Activated CD4-positive, alpha-beta T cell treated with anti-CD3 and anti-CD28 coated beads for 36 hours (primary cell): ENCODE measurements at regions not wholly inside any gene's neighbourhood (a gene's known extent, or its start where the extent isn't known, plus 50 kb on each side); places are given as distances from the start of the nearest gene placed in this dataset.
"Not testable (repeated sequence)": the region's sequence is repeated elsewhere in the genome, so short reads cannot be mapped to it uniquely, and the experiment has no call there.

ENCODE experiments used
- ATAC-seq: fragments of 200-7000 bp; cut with Tn5 transposase; one replicate; pipeline ENCODE4 v1.10.0; 2021; ENCODE audit warnings: mild to moderate bottlenecking, moderate library complexity
- CTCF ChIA-PET: fragments of 350-600 bp; sonication (Branson Sonifier 250); formaldehyde crosslinking; loops from one replicate; lab custom pipeline; 2021; ENCODE audit warnings: antibody characterized with exemption; lab: Charles Lee
- POLR2A ChIA-PET: fragments of 350-600 bp; sonication (Branson Sonifier 250); formaldehyde crosslinking; loops from one replicate; lab custom pipeline; 2021; ENCODE audit warnings: antibody characterized with exemption, inconsistent platforms; lab: Charles Lee
- DNase-seq: peaks from one replicate; pipeline ENCODE4 v3.0.0-alpha.2; 2020
- H3K27ac Mint-ChIP-seq: one replicate; pipeline ENCODE4 v1.8.0; 2021; ENCODE audit warnings: mixed read lengths
- H3K27me3 Mint-ChIP-seq: one replicate; pipeline ENCODE4 v1.8.0; 2021; ENCODE audit warnings: mixed read lengths
- H3K36me3 Mint-ChIP-seq: one replicate; pipeline ENCODE4 v1.8.0; 2021; ENCODE audit warnings: low read depth, mixed read lengths
- H3K4me1 Mint-ChIP-seq: one replicate; pipeline ENCODE4 v1.8.0; 2021; ENCODE audit warnings: mixed read lengths
- H3K4me3 Mint-ChIP-seq: one replicate; pipeline ENCODE4 v1.8.0; 2021; ENCODE audit warnings: mild to moderate bottlenecking, moderate library complexity, mixed read lengths
- H3K9me3 Mint-ChIP-seq: one replicate; pipeline ENCODE4 v1.8.0; 2021; ENCODE audit warnings: low read depth, mixed read lengths
- intact Hi-C, 2 experiments: fragments of 100-400 bp; cut with DNase I in 1 of 2; cut with micrococcal nuclease in 1 of 2; formaldehyde crosslinking; loops; one replicate each; pipeline versions ENCODE4 v1.14.2 to v1.15.1; 2022 to 2024; cut with DNase I, micrococcal nuclease

- DNase-seq: no peak
- peaks cover 2% of the 10 kb centered on the region for H3K27me3 Mint-ChIP-seq
- H3K36me3 Mint-ChIP-seq: no peaks in the 10 kb centered on the region
- H3K4me1 Mint-ChIP-seq: no peaks in the 10 kb centered on the region
- no peaks in the 10 kb centered on the region for H3K9me3 Mint-ChIP-seq
- no peak for ATAC-seq
- intact Hi-C loops: no loop called here
- CTCF ChIA-PET: interaction anchor here (0.6 kb wide), 1 partner anchor 141 kb away, joined by 3 read pairs; no protein-coding TSS in a partner anchor
- no peak overlapping the region for H3K4me3 Mint-ChIP-seq
- POLR2A ChIA-PET: no interaction called here
- no peak overlapping the region for H3K27ac Mint-ChIP-seq
These were observed 427.7 kb downstream of the METTL4 start for GRCh38 chr18:2143636-2144035.

GRCh38 chr18:2144811-2145210, 426.5 kb downstream of the METTL4 start:
- no peaks in the 10 kb centered on the region for H3K4me1 Mint-ChIP-seq
- DNase-seq (no peak), ATAC-seq (no peak)
- H3K4me3 Mint-ChIP-seq: no peak overlapping the region
- no peaks in the 10 kb centered on the region for H3K9me3 Mint-ChIP-seq
- CTCF ChIA-PET: no interaction called here
- no peak overlapping the region for H3K27ac Mint-ChIP-seq
- intact Hi-C loops: no loop called here
- H3K36me3 Mint-ChIP-seq: no peaks in the 10 kb centered on the region
- no peaks in the 10 kb centered on the region for H3K27me3 Mint-ChIP-seq
- POLR2A ChIA-PET: no interaction called here

DNA sequence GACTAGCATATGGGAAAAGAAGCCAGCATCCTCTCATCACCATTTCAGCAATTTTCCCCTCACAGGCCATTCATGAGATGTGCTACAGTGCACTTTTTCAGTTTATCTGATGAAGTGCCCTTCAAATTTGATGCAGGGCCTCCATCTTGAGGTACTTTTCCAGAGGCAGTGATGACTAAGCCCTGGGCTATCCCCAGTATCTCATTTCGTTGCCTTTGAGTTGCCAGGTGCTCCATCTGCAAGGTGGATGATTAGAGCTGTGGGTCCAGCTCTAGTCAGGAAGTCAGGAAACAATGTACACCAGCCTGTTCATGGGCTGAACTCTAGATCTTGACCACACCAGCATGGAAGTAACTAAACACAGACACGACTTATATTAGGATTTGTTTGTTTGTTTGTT, 425.2 kb downstream of the METTL4 start:
- no peaks in the 10 kb centered on the region for H3K36me3 Mint-ChIP-seq
- intact Hi-C loops: no loop called here
- no peaks in the 10 kb centered on the region for H3K4me1 Mint-ChIP-seq
- ChIA-PET POLR2A (no interaction called here), CTCF (no interaction called here)
- ATAC-seq: no peak
- no peaks in the 10 kb centered on the region for H3K27me3 Mint-ChIP-seq
- no peak for DNase-seq
- no peak overlapping the region for H3K27ac Mint-ChIP-seq
- H3K4me3 Mint-ChIP-seq: no peak overlapping the region
- H3K9me3 Mint-ChIP-seq: no peaks in the 10 kb centered on the region

GRCh38 chr18:2146754-2147153, 424.6 kb downstream of the METTL4 start:
- intact Hi-C loops: no loop called here
- no peak overlapping the region for H3K4me3 Mint-ChIP-seq
- no peaks in the 10 kb centered on the region for H3K4me1 Mint-ChIP-seq
- ATAC-seq (no peak), DNase-seq (no peak)
- CTCF ChIA-PET: no interaction called here
- POLR2A ChIA-PET: no interaction called here
- H3K36me3 Mint-ChIP-seq: no peaks in the 10 kb centered on the region
- no peaks in the 10 kb centered on the region for H3K27me3 Mint-ChIP-seq
- no peak overlapping the region for H3K27ac Mint-ChIP-seq
- no peaks in the 10 kb centered on the region for H3K9me3 Mint-ChIP-seq

DNA sequence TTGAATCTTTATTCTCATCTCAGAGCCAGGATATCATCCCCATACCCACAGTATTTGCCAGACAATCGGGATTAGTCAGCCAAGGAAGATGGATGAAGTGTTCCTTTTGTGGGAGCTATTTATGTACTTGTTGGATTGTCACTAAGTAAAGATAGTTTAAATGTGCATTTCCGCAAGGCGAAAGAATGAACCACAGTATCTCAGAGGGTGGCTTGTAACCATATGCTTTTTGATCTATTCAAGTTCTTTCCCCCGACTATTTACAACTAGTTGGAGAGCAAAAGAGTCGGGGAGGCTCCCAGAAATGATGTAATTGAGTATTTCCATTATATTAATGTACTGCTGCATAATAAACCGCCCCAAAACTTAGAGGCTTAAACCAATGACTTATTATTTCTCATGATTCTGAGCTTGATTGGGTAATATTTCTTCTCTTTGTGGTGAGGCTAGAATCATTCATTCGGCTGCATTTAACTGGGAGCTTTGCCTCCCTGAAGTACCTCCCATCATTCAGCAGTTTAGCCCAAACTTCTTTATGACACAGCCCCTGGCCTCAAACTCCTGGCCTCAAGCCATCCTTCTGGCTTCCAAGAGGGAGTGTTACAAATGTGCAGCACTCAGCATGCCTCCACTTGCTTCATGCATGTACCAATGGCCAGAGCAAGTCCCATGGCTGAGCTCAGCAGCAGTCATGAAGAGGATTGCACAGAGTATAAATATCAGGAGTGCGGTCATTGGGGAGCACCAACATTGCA, 423.7 kb downstream of the METTL4 start:
- POLR2A ChIA-PET: no interaction called here
- Mint-ChIP-seq H3K9me3 (no peaks in the 10 kb centered on the region), H3K4me1 (no peaks in the 10 kb centered on the region), H3K4me3 (no peak overlapping the region), H3K36me3 (no peaks in the 10 kb centered on the region), H3K27ac (no peak overlapping the region), H3K27me3 (no peaks in the 10 kb centered on the region)
- CTCF ChIA-PET: interaction anchor here (0.6 to 0.7 kb wide), 2 partner anchors 119 to 1505 kb away, joined by 3 read pairs; no protein-coding TSS in a partner anchor
- intact Hi-C loops: no loop called here
- DNase-seq: no peak
- ATAC-seq: no peak

GRCh38 chr18:2148823-2149222, 422.5 kb downstream of the METTL4 start:
- ATAC-seq (no peak), DNase-seq (no peak)
- Mint-ChIP-seq H3K27me3 (no peaks in the 10 kb centered on the region), H3K4me3 (no peak overlapping the region), H3K4me1 (no peaks in the 10 kb centered on the region), H3K9me3 (no peaks in the 10 kb centered on the region), H3K36me3 (no peaks in the 10 kb centered on the region), H3K27ac (no peak overlapping the region)
- intact Hi-C loops: no loop called here
- ChIA-PET POLR2A (no interaction called here), CTCF (interaction anchor here (0.7 kb wide), 1 partner anchor 1506 kb away, joined by 3 read pairs; no protein-coding TSS in a partner anchor)

GRCh38 chr18:2150566-2150965, 420.7 kb downstream of the METTL4 start:
- POLR2A ChIA-PET: no interaction called here
- H3K4me1 Mint-ChIP-seq: no peaks in the 10 kb centered on the region
- H3K27ac Mint-ChIP-seq: no peak overlapping the region
- H3K36me3 Mint-ChIP-seq: no peaks in the 10 kb centered on the region
- intact Hi-C loops: no loop called here
- no peaks in the 10 kb centered on the region for H3K9me3 Mint-ChIP-seq
- ATAC-seq (no peak), DNase-seq (no peak)
- no peaks in the 10 kb centered on the region for H3K27me3 Mint-ChIP-seq
- CTCF ChIA-PET: no interaction called here
- no peak overlapping the region for H3K4me3 Mint-ChIP-seq

DNA sequence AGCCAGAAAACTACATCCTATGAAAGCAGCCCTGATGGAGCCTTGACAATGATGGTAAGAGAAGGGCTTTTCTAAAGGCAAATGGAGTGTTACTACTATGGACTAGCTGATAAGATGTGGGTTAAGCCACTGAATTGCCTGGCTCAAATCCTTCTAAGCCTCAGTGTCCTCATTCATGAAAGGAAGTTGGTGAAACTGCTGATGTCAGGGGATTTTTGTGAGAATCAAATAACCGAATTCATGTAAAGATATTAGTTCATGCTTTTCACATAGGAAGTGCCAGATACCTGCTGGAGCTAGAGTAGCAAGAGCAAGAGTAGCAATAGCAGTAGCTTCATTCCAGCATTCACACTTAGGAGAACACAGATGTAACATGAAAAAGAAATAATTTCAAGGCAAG, 417.0 kb downstream of the METTL4 start:
- DNase-seq: no peak
- H3K4me1 Mint-ChIP-seq: no peaks in the 10 kb centered on the region
- ChIA-PET CTCF (no interaction called here), POLR2A (no interaction called here)
- no peak overlapping the region for H3K27ac Mint-ChIP-seq
- H3K9me3 Mint-ChIP-seq: no peaks in the 10 kb centered on the region
- intact Hi-C loops: no loop called here
- H3K27me3 Mint-ChIP-seq: peaks cover 3% of the 10 kb centered on the region
- no peaks in the 10 kb centered on the region for H3K36me3 Mint-ChIP-seq
- ATAC-seq: no peak
- H3K4me3 Mint-ChIP-seq: no peak overlapping the region

GRCh38 chr18:2164644-2165550, 406.4 kb downstream of the METTL4 start:
- ATAC-seq: no peak
- no peak overlapping the region for H3K27ac Mint-ChIP-seq
- intact Hi-C loops: no loop called here
- DNase-seq: peak; percentile 5
- no peaks in the 10 kb centered on the region for H3K4me1 Mint-ChIP-seq
- H3K4me3 Mint-ChIP-seq: no peak overlapping the region
- no peaks in the 10 kb centered on the region for H3K9me3 Mint-ChIP-seq
- CTCF ChIA-PET: interaction anchor here (0.5 to 1.0 kb wide), 3 partner anchors 78 to 340 kb away, joined by 3 read pairs; no protein-coding TSS in a partner anchor
- no peaks in the 10 kb centered on the region for H3K36me3 Mint-ChIP-seq
- H3K27me3 Mint-ChIP-seq: peaks cover 5% of the 10 kb centered on the region
- POLR2A ChIA-PET: no interaction called here

DNA sequence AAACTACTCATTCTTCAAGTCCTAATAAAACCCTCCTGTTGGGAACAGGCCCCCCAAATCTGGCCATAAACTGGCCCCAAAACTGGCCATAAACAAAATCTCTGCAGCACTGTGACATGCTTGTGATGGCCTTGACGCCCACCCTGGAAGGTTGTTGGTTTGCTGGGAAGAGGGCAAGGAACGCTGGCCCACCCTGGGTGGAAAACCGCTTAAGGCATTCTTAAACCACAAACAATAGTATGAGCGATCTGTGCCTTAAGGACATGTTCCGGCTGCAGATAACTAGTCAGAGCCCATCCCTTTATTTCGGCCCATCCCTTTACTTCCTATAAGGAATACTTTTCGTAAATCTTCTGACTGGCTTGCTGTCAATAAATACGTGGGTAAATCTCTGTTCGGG, 404.4 kb downstream of the METTL4 start:
- ATAC-seq, H3K9me3 Mint-ChIP-seq, H3K4me3 Mint-ChIP-seq, CTCF ChIA-PET, intact Hi-C loops, H3K27me3 Mint-ChIP-seq, POLR2A ChIA-PET, H3K4me1 Mint-ChIP-seq, DNase-seq, H3K36me3 Mint-ChIP-seq, H3K27ac Mint-ChIP-seq: not testable (repeated sequence)

- intact Hi-C loops: no loop called here
- H3K4me1 Mint-ChIP-seq: no peaks in the 10 kb centered on the region
- ATAC-seq (no peak), DNase-seq (no peak)
- ChIA-PET POLR2A (no interaction called here), CTCF (no interaction called here)
- H3K36me3 Mint-ChIP-seq: no peaks in the 10 kb centered on the region
- no peak overlapping the region for H3K4me3 Mint-ChIP-seq
- no peak overlapping the region for H3K27ac Mint-ChIP-seq
- no peaks in the 10 kb centered on the region for H3K9me3 Mint-ChIP-seq
- peaks cover 5% of the 10 kb centered on the region for H3K27me3 Mint-ChIP-seq
These were observed 403.3 kb downstream of the METTL4 start for GRCh38 chr18:2168022-2168421.

DNA sequence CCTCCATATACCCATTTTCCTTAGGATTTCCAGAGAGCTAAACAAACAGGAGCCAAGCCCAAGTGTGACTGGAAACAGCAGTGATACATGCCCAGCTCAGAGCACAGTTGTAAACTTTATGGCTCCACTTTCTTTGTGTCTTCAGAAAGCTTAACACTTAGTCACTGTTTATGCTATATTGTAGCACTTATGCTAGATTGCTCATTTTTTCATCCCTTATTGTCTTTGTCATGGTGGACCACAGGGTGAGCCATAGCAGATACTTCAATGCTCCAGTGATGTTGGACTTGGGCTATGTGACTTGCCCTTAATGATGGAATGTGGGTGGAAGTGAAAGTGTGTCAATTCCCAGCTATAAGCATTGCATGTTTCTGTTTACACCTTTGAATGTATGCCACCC, 401.6 kb downstream of the METTL4 start:
- no peak for ATAC-seq
- DNase-seq: no peak
- Mint-ChIP-seq H3K9me3 (no peaks in the 10 kb centered on the region), H3K36me3 (no peaks in the 10 kb centered on the region), H3K27ac (no peak overlapping the region), H3K4me3 (no peak overlapping the region), H3K4me1 (no peaks in the 10 kb centered on the region), H3K27me3 (peaks cover 3% of the 10 kb centered on the region)
- CTCF ChIA-PET: no interaction called here
- POLR2A ChIA-PET: no interaction called here
- intact Hi-C loops: no loop called here
